Left lobe of liver (tissue), 2 donors: ENCODE measurements at regions not wholly inside any gene's neighbourhood (a gene's known extent, or its start where the extent isn't known, plus 50 kb on each side); places are given as distances from the start of the nearest gene placed in this dataset.
"Not testable (repeated sequence)": the region's sequence is repeated elsewhere in the genome, so short reads cannot be mapped to it uniquely, and the experiment has no call there.

ENCODE experiments used
- ATAC-seq: fragments of 200-7000 bp; cut with Tn5 transposase; one replicate; pipeline ENCODE4 v1.9.1; 2020; ENCODE audit warnings: mild to moderate bottlenecking, moderate library complexity
- DNase-seq: peaks from one replicate; pipeline ENCODE4 v3.0.0-alpha.2; 2020; ENCODE audit warnings: low spot score
- donor health status: DM: no; HTN: no; CAD: no; lungs with moderate emphysema.
- donor health status: DM: no; HTN: yes; CAD: no.

GRCh38 chrX:137215467-137215866 is 181.7 kb upstream of the GPR101 start:
- ATAC-seq (no peak), DNase-seq (no peak)

- DNase-seq (no peak), ATAC-seq (no peak)
Observed at GRCh38 chrX:137212078-137212632, 178.4 kb upstream of the GPR101 start.

GRCh38 chrX:137198040-137198439 is 164.2 kb upstream of the GPR101 start:
- no peak for ATAC-seq

GRCh38 chrX:137195991-137196390 is 162.2 kb upstream of the GPR101 start:
- ATAC-seq (no peak), DNase-seq (no peak)

More at GRCh38 chrX:137198040-137198439, 164.2 kb upstream of the GPR101 start:
- DNase-seq: no peak

GRCh38 chrX:137195296-137195695 is 161.5 kb upstream of the GPR101 start:
- DNase-seq (no peak), ATAC-seq (no peak)

GRCh38 chrX:137194164-137194563 is 160.4 kb upstream of the GPR101 start:
- DNase-seq (peak; percentile 40), ATAC-seq (peak; percentile 82)

GRCh38 chrX:137187540-137187939 is 153.7 kb upstream of the GPR101 start:
- ATAC-seq (peak; percentile 85), DNase-seq (no peak)

GRCh38 chrX:137178392-137178791 is 144.6 kb upstream of the GPR101 start:
- ATAC-seq (no peak), DNase-seq (no peak)

- no peak for ATAC-seq
Observed at GRCh38 chrX:137172317-137172948, 138.6 kb upstream of the GPR101 start.

GRCh38 chrX:137171626-137172025 is 137.8 kb upstream of the GPR101 start:
- ATAC-seq: peak; percentile 68
- DNase-seq: no peak

More at GRCh38 chrX:137172317-137172948, 138.6 kb upstream of the GPR101 start:
- no peak for DNase-seq

- peak; percentile 37 for DNase-seq
Observed at GRCh38 chrX:137166591-137166990, 132.8 kb upstream of the GPR101 start.

GRCh38 chrX:137164329-137164728 is 130.5 kb upstream of the GPR101 start:
- ATAC-seq: no peak
- DNase-seq: no peak

More at GRCh38 chrX:137166591-137166990, 132.8 kb upstream of the GPR101 start:
- peak; percentile 81 for ATAC-seq

- DNase-seq (no peak), ATAC-seq (no peak)
Observed at GRCh38 chrX:137151403-137151802, 117.6 kb upstream of the GPR101 start.

- DNase-seq (no peak), ATAC-seq (no peak)
Observed at GRCh38 chrX:137143864-137144263, 110.1 kb upstream of the GPR101 start.

GRCh38 chrX:137122651-137123050 is 88.9 kb upstream of the GPR101 start:
- DNase-seq, ATAC-seq: not testable (repeated sequence)

GRCh38 chrX:137119049-137119448 is 85.3 kb upstream of the GPR101 start:
- no peak for ATAC-seq
- DNase-seq: no peak

GRCh38 chrX:137118536-137118935 is 84.7 kb upstream of the GPR101 start:
- ATAC-seq (no peak), DNase-seq (no peak)

GRCh38 chrX:137118136-137118535 is 84.3 kb upstream of the GPR101 start:
- ATAC-seq (no peak), DNase-seq (no peak)

- DNase-seq, ATAC-seq: not testable (repeated sequence)
Observed at GRCh38 chrX:137107877-137108276, 74.1 kb upstream of the GPR101 start.

GRCh38 chrX:137101273-137101990 is 67.6 kb upstream of the GPR101 start:
- ATAC-seq: no peak
- DNase-seq: no peak
